HL-60 (cell line): ENCODE measurements at regions not wholly inside any gene's neighbourhood (a gene's known extent, or its start where the extent isn't known, plus 50 kb on each side); places are given as distances from the start of the nearest gene placed in this dataset.

ENCODE experiments used
- POLR2AphosphoS5 ChIP-seq: IDR thresholded peaks from 2 replicates; pipeline ENCODE4 v1.6.1; 2012; ENCODE audit warnings: low read depth
- TF ChIP-seq, protein P1 (sequence below): IDR thresholded peaks from one replicate; pipeline ENCODE4 v1.5.1; 2011; ENCODE audit warnings: low read length, control low read depth, inconsistent platforms; ENCODE audit not compliant: insufficient read depth

- no peak for TF ChIP-seq POLR2AphosphoS5
- TF ChIP-seq, protein P1, sequence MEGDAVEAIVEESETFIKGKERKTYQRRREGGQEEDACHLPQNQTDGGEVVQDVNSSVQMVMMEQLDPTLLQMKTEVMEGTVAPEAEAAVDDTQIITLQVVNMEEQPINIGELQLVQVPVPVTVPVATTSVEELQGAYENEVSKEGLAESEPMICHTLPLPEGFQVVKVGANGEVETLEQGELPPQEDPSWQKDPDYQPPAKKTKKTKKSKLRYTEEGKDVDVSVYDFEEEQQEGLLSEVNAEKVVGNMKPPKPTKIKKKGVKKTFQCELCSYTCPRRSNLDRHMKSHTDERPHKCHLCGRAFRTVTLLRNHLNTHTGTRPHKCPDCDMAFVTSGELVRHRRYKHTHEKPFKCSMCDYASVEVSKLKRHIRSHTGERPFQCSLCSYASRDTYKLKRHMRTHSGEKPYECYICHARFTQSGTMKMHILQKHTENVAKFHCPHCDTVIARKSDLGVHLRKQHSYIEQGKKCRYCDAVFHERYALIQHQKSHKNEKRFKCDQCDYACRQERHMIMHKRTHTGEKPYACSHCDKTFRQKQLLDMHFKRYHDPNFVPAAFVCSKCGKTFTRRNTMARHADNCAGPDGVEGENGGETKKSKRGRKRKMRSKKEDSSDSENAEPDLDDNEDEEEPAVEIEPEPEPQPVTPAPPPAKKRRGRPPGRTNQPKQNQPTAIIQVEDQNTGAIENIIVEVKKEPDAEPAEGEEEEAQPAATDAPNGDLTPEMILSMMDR: no peak
Observed at GRCh38 chr16:17836868-17837602, 366.3 kb upstream of the XYLT1 start.
